WTC11 (cell line): ENCODE measurements at regions not wholly inside any gene's neighbourhood (a gene's known extent, or its start where the extent isn't known, plus 50 kb on each side); places are given as distances from the start of the nearest gene placed in this dataset.

Experiments used
- CREB1 ChIP-seq: sonication (generic); formaldehyde crosslinking; IDR thresholded peaks from 2 replicates; pipeline ENCODE4 v1.8.0; 2023; ENCODE audit warnings: mild to moderate bottlenecking, missing genetic modification reagents
- CTCF ChIP-seq: fragments of 200-600 bp; IDR thresholded peaks from 2 replicates; pipeline ENCODE4 v1.8.0; 2022; ENCODE audit warnings: antibody characterized with exemption
- GABPB1 ChIP-seq: sonication (generic); formaldehyde crosslinking; IDR thresholded peaks from 2 replicates; pipeline ENCODE4 v1.8.1; 2023; ENCODE audit warnings: mild to moderate bottlenecking, missing genetic modification reagents
- NFYB ChIP-seq: sonication (generic); formaldehyde crosslinking; conservative IDR thresholded peaks from 2 replicates; pipeline ENCODE4 v1.8.0; 2022; ENCODE audit warnings: low read depth, missing genetic modification reagents
- NR2C2 ChIP-seq: sonication (generic); formaldehyde crosslinking; IDR thresholded peaks from 2 replicates; pipeline ENCODE4 v1.8.0; 2022; ENCODE audit warnings: mild to moderate bottlenecking, missing genetic modification reagents
- PREB ChIP-seq: sonication (generic); formaldehyde crosslinking; IDR thresholded peaks from 2 replicates; pipeline ENCODE4 v1.8.1; 2022; ENCODE audit warnings: mild to moderate bottlenecking, missing genetic modification reagents, moderate library complexity, borderline replicate concordance
- STAT6 ChIP-seq: sonication (generic); formaldehyde crosslinking; conservative IDR thresholded peaks from 2 replicates; pipeline ENCODE4 v1.8.1; 2023; ENCODE audit warnings: mild to moderate bottlenecking, low read depth, missing genetic modification reagents, moderate library complexity
- TCF7 ChIP-seq: sonication (generic); formaldehyde crosslinking; IDR thresholded peaks from 2 replicates; pipeline ENCODE4 v1.8.0; 2022; ENCODE audit warnings: mild to moderate bottlenecking, low read depth, missing genetic modification reagents, moderate library complexity

- TF ChIP-seq NR2C2 (CRISPR knock-in tag): no peak
- no peak for TF ChIP-seq GABPB1 (CRISPR knock-in tag)
- no peak for TF ChIP-seq CTCF
- no peak for TF ChIP-seq PREB
- no peak for TF ChIP-seq CREB1 (CRISPR knock-in tag)
- no peak for TF ChIP-seq STAT6
- TF ChIP-seq NFYB (CRISPR knock-in tag): no peak
- TF ChIP-seq TCF7 (CRISPR knock-in tag): no peak
These were observed 81.3 kb upstream of the PRR16 start for GRCh38 chr5:120382833-120383232.
